HepG2 (cell line): ENCODE measurements at regions not wholly inside any gene's neighbourhood (a gene's known extent, or its start where the extent isn't known, plus 50 kb on each side); places are given as distances from the start of the nearest gene placed in this dataset.

Source experiments
- AGO2 ChIP-seq: fragments of 200-400 bp; formaldehyde crosslinking; optimal IDR thresholded peaks from 2 replicates; pipeline ENCODE3; 2017; ENCODE audit warnings: mild to moderate bottlenecking, low read depth, low read length, moderate library complexity
- ARID3A ChIP-seq: IDR thresholded peaks from 2 replicates; pipeline ENCODE4 v1.6.1; 2012; ENCODE audit warnings: low read depth, low read length, improper control_type of control experiment
- CC2D1A ChIP-seq: sonication (generic); formaldehyde crosslinking; IDR thresholded peaks from 2 replicates; pipeline ENCODE4 v1.8.1; 2023; ENCODE audit warnings: mild to moderate bottlenecking, missing genetic modification reagents
- FOXA1 ChIP-seq, 2 experiments: fragments of 450-650 bp in 1 of 2; sonication (generic) in 1 of 2; formaldehyde crosslinking in 1 of 2; IDR thresholded peaks; 2 replicates each; pipeline versions ENCODE4 v1.4.0 to v1.6.1; 2016 to 2020; ENCODE audit warnings: missing genetic modification reagents in 1 of 2
- HNF1B ChIP-seq: sonication (generic); formaldehyde crosslinking; IDR thresholded peaks from 2 replicates; pipeline ENCODE4 v1.5.1; 2020; ENCODE audit warnings: mild to moderate bottlenecking, moderate library complexity, missing genetic modification reagents
- PATZ1 ChIP-seq: sonication (generic); formaldehyde crosslinking; IDR thresholded peaks from 2 replicates; pipeline ENCODE4 v1.4.0; 2020; ENCODE audit warnings: missing genetic modification reagents
- RAD21 ChIP-seq: fragments of 450-650 bp; formaldehyde crosslinking; IDR thresholded peaks from 2 replicates; pipeline ENCODE4 v1.5.0; 2020; ENCODE audit warnings: mild to moderate bottlenecking
- RARA ChIP-seq: IDR thresholded peaks from 2 replicates; pipeline ENCODE4 v1.6.1; 2016; ENCODE audit warnings: missing genetic modification reagents, missing compliant biosample characterization
- TFAP4 ChIP-seq: sonication (generic); IDR thresholded peaks from 2 replicates; pipeline ENCODE4 v1.6.1; 2016; ENCODE audit warnings: low read depth, borderline replicate concordance
- ZIK1 ChIP-seq: sonication (generic); formaldehyde crosslinking; IDR thresholded peaks from 2 replicates; pipeline ENCODE4 v1.5.0; 2020; ENCODE audit warnings: mild to moderate bottlenecking, low read depth, missing genetic modification reagents, borderline replicate concordance
- ZNF362 ChIP-seq: sonication (generic); formaldehyde crosslinking; IDR thresholded peaks from 2 replicates; pipeline ENCODE4 v1.4.0; 2020; ENCODE audit warnings: missing genetic modification reagents, mild to moderate bottlenecking, borderline replicate concordance
- ZNF512 ChIP-seq: sonication (generic); formaldehyde crosslinking; IDR thresholded peaks from 2 replicates; pipeline ENCODE4 v1.4.0; 2020; ENCODE audit warnings: mild to moderate bottlenecking, missing genetic modification reagents
- ZNF549 ChIP-seq: sonication (generic); formaldehyde crosslinking; IDR thresholded peaks from 2 replicates; pipeline ENCODE4 v1.5.0; 2020; ENCODE audit warnings: missing genetic modification reagents
- ZNF710 ChIP-seq: sonication (generic); formaldehyde crosslinking; IDR thresholded peaks from 2 replicates; pipeline ENCODE4 v1.5.0; 2020; ENCODE audit warnings: mild to moderate bottlenecking, missing genetic modification reagents, borderline replicate concordance
- ZNF773 ChIP-seq: sonication (generic); formaldehyde crosslinking; IDR thresholded peaks from 2 replicates; pipeline ENCODE4 v1.4.0; 2020; ENCODE audit warnings: missing genetic modification reagents, borderline replicate concordance
- ZNF782 ChIP-seq: sonication (generic); formaldehyde crosslinking; IDR thresholded peaks from 2 replicates; pipeline ENCODE4 v1.4.0; 2020; ENCODE audit warnings: missing genetic modification reagents, mild to moderate bottlenecking, borderline replicate concordance

- TF ChIP-seq ZNF710 (peak; percentile 99), ARID3A (peak; percentile 88), HNF1B (peak; percentile 89), ZNF782 (no peak), ZNF773 (CRISPR knock-in tag) (no peak), RAD21 (CRISPR knock-in tag) (no peak), TFAP4 (peak; percentile 97), ZNF512 (CRISPR knock-in tag) (no peak), FOXA1 (IDR thresholded peaks at IDR 0.05) (no peak), FOXA1 (CRISPR knock-in tag; IDR thresholded peaks at IDR 0.05) (peak; percentile 61), PATZ1 (CRISPR knock-in tag) (peak; percentile 90), CC2D1A (0 out of 2 replicates have a peak, but pooled peaks have one; percentile 25), ZNF549 (CRISPR knock-in tag) (no peak), ZNF362 (CRISPR knock-in tag) (peak; percentile 90), AGO2 (no peak), RARA (CRISPR knock-in tag) (peak; percentile 99), ZIK1 (no peak)
Observed at GRCh38 chr10:3889961-3890522, 105.0 kb upstream of the KLF6 start (continued).
